IMR-90 (cell line): ENCODE measurements at regions not wholly inside any gene's neighbourhood (a gene's known extent, or its start where the extent isn't known, plus 50 kb on each side); places are given as distances from the start of the nearest gene placed in this dataset.

Experiments used
- ATAC-seq: fragments of 200-7000 bp; cut with Tn5 transposase; 2 replicates; pipeline ENCODE4 v1.9.1; 2020; ENCODE audit warnings: low read depth, mild to moderate bottlenecking, moderate library complexity
- BruUV-seq: library from RNA; stranded (reverse); fragments of 400-500 nt; replicated peaks from 2 replicates; lab custom pipeline; 2021; lab: Mats Ljungman, UMichigan
- CTCF ChIA-PET: fragments of 300-600 bp; formaldehyde crosslinking; extraction: SDS; loops from one replicate; lab custom pipeline; 2021; ENCODE audit warnings: antibody characterized with exemption; lab: Yijun Ruan, JAX
- POLR2A ChIA-PET: fragments of 300-600 bp; sonication (Branson Sonifier 250); formaldehyde crosslinking; loops from one replicate; lab custom pipeline; 2022; ENCODE audit warnings: antibody characterized with exemption; ENCODE audit not compliant: unreplicated experiment; lab: Charles Lee
- DNase-seq: peaks from one replicate; pipeline ENCODE4 v3.0.0; 2013
- H2AFZ ChIP-seq: replicated peaks from 2 replicates; pipeline ENCODE3; 2013; ENCODE audit warnings: low read length, mild to moderate bottlenecking; ENCODE audit not compliant: poor library complexity
- H2AK5ac ChIP-seq: 2 replicates; pipeline ENCODE4 v1.6.1; 2013; ENCODE audit warnings: low read depth, low read length, inconsistent platforms
- H2AK9ac ChIP-seq: replicated peaks from 2 replicates; pipeline ENCODE3; 2013; ENCODE audit warnings: mild to moderate bottlenecking, low read depth, low read length, moderate library complexity; ENCODE audit not compliant: poor library complexity
- H2BK120ac ChIP-seq: 2 replicates; pipeline ENCODE4 v1.6.1; 2013; ENCODE audit warnings: low read depth, low read length, inconsistent platforms
- H2BK15ac ChIP-seq: 3 replicates; pipeline ENCODE4 v1.6.1; 2013; ENCODE audit warnings: low read depth, low read length, inconsistent platforms
- H2BK20ac ChIP-seq: 2 replicates; pipeline ENCODE4 v1.6.1; 2013; ENCODE audit warnings: low read depth, mild to moderate bottlenecking, inconsistent platforms, low read length, moderate library complexity
- H2BK5ac ChIP-seq: 2 replicates; pipeline ENCODE4 v1.6.1; 2013; ENCODE audit warnings: mild to moderate bottlenecking, low read depth, low read length, inconsistent platforms; ENCODE audit not compliant: poor library complexity, severe bottlenecking
- H3K14ac ChIP-seq: replicated peaks from 2 replicates; pipeline ENCODE4 v1.6.1; 2013; ENCODE audit warnings: low read depth, low read length, inconsistent platforms
- H3K18ac ChIP-seq: 2 replicates; pipeline ENCODE4 v1.6.1; 2013; ENCODE audit warnings: low read depth, low read length, control low read depth
- H3K23ac ChIP-seq: 2 replicates; pipeline ENCODE4 v1.6.1; 2013; ENCODE audit warnings: low read depth, low read length, inconsistent platforms
- H3K27ac ChIP-seq: 2 replicates; pipeline ENCODE4 v1.5.1; 2013; ENCODE audit warnings: mild to moderate bottlenecking, control low read depth, low read length; ENCODE audit not compliant: insufficient read depth
- H3K27me3 ChIP-seq: 2 replicates; pipeline ENCODE4 v1.6.1; 2013; ENCODE audit warnings: low read length; ENCODE audit not compliant: control insufficient read depth, insufficient read depth
- H3K36me3 ChIP-seq: 2 replicates; pipeline ENCODE4 v1.6.1; 2013; ENCODE audit warnings: low read length, mixed read lengths; ENCODE audit not compliant: control insufficient read depth, insufficient read depth
- H3K4ac ChIP-seq: 2 replicates; pipeline ENCODE4 v1.6.1; 2013; ENCODE audit warnings: low read depth, low read length, inconsistent platforms
- H3K4me1 ChIP-seq: 2 replicates; pipeline ENCODE4 v1.6.1; 2013; ENCODE audit warnings: low read length, mixed read lengths; ENCODE audit not compliant: control insufficient read depth, insufficient read depth
- H3K4me2 ChIP-seq: 2 replicates; pipeline ENCODE4 v1.6.1; 2013; ENCODE audit warnings: low read depth, mild to moderate bottlenecking, control low read depth, low read length, moderate library complexity
- H3K4me3 ChIP-seq: 2 replicates; pipeline ENCODE4 v1.5.1; 2013; ENCODE audit warnings: low read depth, mild to moderate bottlenecking, control low read depth, low read length, moderate library complexity; ENCODE audit not compliant: insufficient read depth
- H3K56ac ChIP-seq: 2 replicates; pipeline ENCODE4 v1.6.1; 2013; ENCODE audit warnings: low read length, inconsistent platforms; ENCODE audit not compliant: insufficient read depth; ENCODE audit errors: extremely low read depth
- H3K79me1 ChIP-seq, 2 experiments: 2 replicates each; pipeline ENCODE4 v1.6.1; 2013; ENCODE audit warnings: low read length in 2 of 2, inconsistent platforms in 1 of 2, low read depth in 1 of 2
- H3K9ac ChIP-seq: 2 replicates; pipeline ENCODE4 v1.6.1; 2013; ENCODE audit warnings: low read depth, low read length, control low read depth
- H3K9me1 ChIP-seq: 2 replicates; pipeline ENCODE4 v1.6.1; 2013; ENCODE audit warnings: low read length, inconsistent platforms; ENCODE audit not compliant: insufficient read depth
- H3K9me3 ChIP-seq: 2 replicates; pipeline ENCODE4 v1.6.1; 2013; ENCODE audit warnings: low read length; ENCODE audit not compliant: control insufficient read depth, insufficient read depth
- H4K20me1 ChIP-seq: 2 replicates; pipeline ENCODE4 v1.6.1; 2013; ENCODE audit warnings: low read length, inconsistent platforms; ENCODE audit not compliant: insufficient read depth
- H4K5ac ChIP-seq: 2 replicates; pipeline ENCODE4 v1.6.1; 2013; ENCODE audit warnings: mild to moderate bottlenecking, low read depth, low read length, control low read depth
- H4K8ac ChIP-seq, 2 experiments: 2 replicates each; pipeline ENCODE4 v1.6.1; 2013; ENCODE audit warnings: low read depth in 2 of 2, low read length in 2 of 2, control low read depth in 1 of 2, inconsistent platforms in 1 of 2
- H4K91ac ChIP-seq: 2 replicates; pipeline ENCODE4 v1.6.1; 2013; ENCODE audit warnings: low read depth, low read length, inconsistent platforms; ENCODE audit not compliant: insufficient read depth
- FOS ChIP-seq: fragments of 150-350 bp; IDR thresholded peaks from 2 replicates; pipeline ENCODE4 v1.6.1; 2016; ENCODE audit warnings: low read depth, low read length
- MAZ ChIP-seq: IDR thresholded peaks from 2 replicates; pipeline ENCODE4 v1.6.1; 2012; ENCODE audit warnings: low read depth, mild to moderate bottlenecking, low read length, improper control_type of control experiment, moderate library complexity, borderline replicate concordance
- POLR2A ChIP-seq: IDR thresholded peaks from 2 replicates; pipeline ENCODE4 v1.6.1; 2012; ENCODE audit warnings: mild to moderate bottlenecking, low read depth, low read length
- RCOR1 ChIP-seq: IDR thresholded peaks from 2 replicates; pipeline ENCODE4 v1.6.1; 2012; ENCODE audit warnings: mild to moderate bottlenecking, low read length, improper control_type of control experiment; ENCODE audit not compliant: insufficient replicate concordance
- RFX5 ChIP-seq: IDR thresholded peaks from 2 replicates; pipeline ENCODE4 v1.8.0; 2012; ENCODE audit warnings: low read depth, mild to moderate bottlenecking, low read length, moderate library complexity
- WGBS, 2 experiments: methylation state at CpG; one replicate each; pipeline versions ENCODE4 v1.1.5 to v1.1.7; 2013; ENCODE audit warnings: missing lambda C conversion rate in 2 of 2; ENCODE audit not compliant: insufficient read length in 1 of 2; ENCODE audit errors: extremely low coverage in 2 of 2; 5-methylcytosine and 5-hydroxymethylcytosine counted together
- dilution Hi-C: fragments of 300-500 bp; cut with HindIII; formaldehyde crosslinking; loops from one replicate; pipeline ENCODE4 v1.14.3; 2018; ENCODE audit warnings: low sequenced_read_pairs; ENCODE audit not compliant: unreplicated experiment
- in situ Hi-C: fragments of 300-500 bp; cut with MboI; formaldehyde crosslinking; loops from 3 replicates; pipeline ENCODE4 v1.14.3; 2019; ENCODE audit warnings: low sequenced_read_pairs, inconsistent platforms, mixed read lengths
- intact Hi-C: fragments of 100-400 bp; cut with micrococcal nuclease; formaldehyde crosslinking; loops from 2 replicates; pipeline ENCODE4 v1.10.0; 2022

DNA sequence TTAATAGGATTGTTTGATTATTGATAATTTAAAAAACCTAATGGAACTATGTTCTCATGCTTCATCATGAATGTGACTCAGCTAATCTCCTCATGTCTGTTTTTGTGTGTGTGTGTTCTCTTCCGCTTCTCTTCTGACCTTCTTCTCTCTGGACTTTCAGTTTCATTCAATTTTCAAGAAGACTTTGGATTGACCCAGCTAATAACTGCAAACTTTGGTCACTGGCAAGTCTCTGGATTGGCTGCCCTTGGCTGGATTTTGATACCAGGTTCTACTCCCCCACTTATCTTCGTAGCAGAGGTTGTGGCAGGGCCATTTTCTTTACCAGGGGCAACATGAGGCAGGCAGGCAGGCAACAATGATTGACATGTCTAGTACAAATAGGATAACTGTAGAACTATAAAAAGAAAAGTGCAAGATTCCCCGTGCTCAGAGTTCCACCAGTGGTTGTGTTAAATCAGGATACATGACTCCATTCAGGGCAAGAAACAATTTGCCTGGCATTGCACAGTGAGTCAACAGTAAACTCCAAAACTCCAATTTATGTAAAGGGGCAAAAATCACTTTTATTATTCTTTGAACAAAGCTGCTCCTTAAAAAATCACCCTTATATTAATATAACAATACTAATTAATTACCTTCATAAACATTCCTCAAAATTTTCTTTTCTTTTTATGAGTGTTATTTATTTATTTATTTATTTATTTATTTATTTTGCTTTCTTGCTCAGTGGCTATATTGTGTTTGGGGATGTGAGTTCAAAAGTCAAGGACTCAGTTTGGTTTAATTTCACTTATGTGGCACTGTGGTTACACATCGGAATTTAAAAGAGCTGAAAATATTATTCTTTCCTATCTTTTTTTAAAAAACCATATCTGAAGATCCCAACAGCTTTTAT, 167.6 kb downstream of the RND3 start:
- no peak for DNase-seq
- intact Hi-C loops (no loop called here), in situ Hi-C loops (no loop called here), dilution Hi-C loops (no loop called here)
- H3K18ac ChIP-seq, result no peak overlapping the region
- ATAC-seq, result no peak
- H3K4me2 ChIP-seq, result no peak overlapping the region
- H3K9ac ChIP-seq, result no peak overlapping the region
- H3K36me3 ChIP-seq, result no peaks in the 10 kb centered on the region
- no peak overlapping the region for H3K14ac ChIP-seq
- H2AK9ac ChIP-seq, result no peak overlapping the region
- TF ChIP-seq POLR2A, result no peak
- TF ChIP-seq RCOR1, result no peak
- no peak for TF ChIP-seq MAZ
- TF ChIP-seq RFX5, result no peak
- TF ChIP-seq FOS, result no peak
- no TSS peak for BruUV-seq
- no peak overlapping the region for H2AFZ ChIP-seq
- H3K9me3 ChIP-seq, result no peaks in the 10 kb centered on the region
- no peak overlapping the region for H2BK120ac ChIP-seq
- CTCF ChIA-PET, result interaction anchor here (1.3 kb wide), 1 partner anchor 9 kb away, joined by 3 read pairs; no protein-coding TSS in a partner anchor
- H3K23ac ChIP-seq, result no peak overlapping the region
- no peak overlapping the region for H4K8ac ChIP-seq
- POLR2A ChIA-PET, result no interaction called here
- WGBS, 2 experiments, result no CpG with 5 or more reads among the region's 4 CpGs
- H3K4ac ChIP-seq, result no peak overlapping the region
- no peak overlapping the region for H4K5ac ChIP-seq
- H4K91ac ChIP-seq, result no peak overlapping the region
- H2BK5ac ChIP-seq, result no peak overlapping the region
- no peak overlapping the region for H2BK15ac ChIP-seq
- H3K79me1 ChIP-seq, result no peaks in the 10 kb centered on the region
- H3K4me1 ChIP-seq, result no peaks in the 10 kb centered on the region
- no peak overlapping the region for H3K56ac ChIP-seq
- H2BK20ac ChIP-seq, result no peak overlapping the region
- no peak overlapping the region for H3K4me3 ChIP-seq
- H4K20me1 ChIP-seq, result no peaks in the 10 kb centered on the region
- H3K9me1 ChIP-seq, result no peaks in the 10 kb centered on the region
- no peaks in the 10 kb centered on the region for H3K27me3 ChIP-seq
- H3K27ac ChIP-seq, result no peak overlapping the region
- no peak overlapping the region for H2AK5ac ChIP-seq
